Natural killer cell (primary cell): ENCODE measurements at regions not wholly inside any gene's neighbourhood (a gene's known extent, or its start where the extent isn't known, plus 50 kb on each side); places are given as distances from the start of the nearest gene placed in this dataset.

Source experiments
- ATAC-seq, 3 donors: fragments of 150-1000 bp in 2 of 3; fragments of 200-7000 bp in 1 of 3; cut with Tn5 transposase; 1 replicate in 1 of 3; 2 replicates in 2 of 3; pipeline ENCODE4 v1.10.0; 2021; ENCODE audit warnings: mild to moderate bottlenecking in 2 of 3, moderate library complexity in 2 of 3
- DNase-seq, 2 donors: peaks; one replicate each; pipeline versions ENCODE4 v3.0.0 to v3.0.0-alpha.2; 2013 to 2021; ENCODE audit warnings: mixed read lengths in 1 of 2
- H3K27ac ChIP-seq: one replicate; pipeline ENCODE4 v1.5.1; 2013; ENCODE audit warnings: mild to moderate bottlenecking, low read length
- H3K27me3 ChIP-seq: one replicate; pipeline ENCODE4 v1.6.1; 2013; ENCODE audit warnings: low read length; ENCODE audit not compliant: control insufficient read depth, insufficient read depth
- H3K36me3 ChIP-seq: one replicate; pipeline ENCODE4 v1.6.1; 2013; ENCODE audit warnings: low read length; ENCODE audit not compliant: control insufficient read depth, insufficient read depth
- H3K4me1 ChIP-seq: one replicate; pipeline ENCODE4 v1.6.1; 2013; ENCODE audit warnings: low read length; ENCODE audit not compliant: control insufficient read depth, insufficient read depth
- H3K4me3 ChIP-seq: one replicate; pipeline ENCODE4 v1.5.1; 2013; ENCODE audit warnings: low read length
- H3K9me3 ChIP-seq: one replicate; pipeline ENCODE4 v1.6.1; 2013; ENCODE audit warnings: low read length; ENCODE audit not compliant: control insufficient read depth, insufficient read depth
- H3K27ac Mint-ChIP-seq, 2 donors: one replicate each; pipeline ENCODE4 v1.8.0; 2022; ENCODE audit warnings: mild to moderate bottlenecking in 2 of 2, mixed read lengths in 2 of 2, moderate library complexity in 1 of 2
- H3K27me3 Mint-ChIP-seq, 2 donors: one replicate each; pipeline ENCODE4 v1.8.0; 2022; ENCODE audit warnings: low read depth in 2 of 2, mixed read lengths in 2 of 2
- H3K36me3 Mint-ChIP-seq: one replicate; pipeline ENCODE4 v1.8.0; 2022; ENCODE audit warnings: mixed read lengths
- H3K4me1 Mint-ChIP-seq, 2 donors: one replicate each; pipeline ENCODE4 v1.8.0; 2022; ENCODE audit warnings: mixed read lengths in 2 of 2
- H3K4me3 Mint-ChIP-seq: one replicate; pipeline ENCODE4 v1.8.0; 2022; ENCODE audit warnings: mild to moderate bottlenecking, moderate library complexity, mixed read lengths
- H3K9me3 Mint-ChIP-seq, 2 donors: one replicate each; pipeline ENCODE4 v1.8.0; 2022; ENCODE audit warnings: mixed read lengths in 2 of 2
- CTCF ChIP-seq: fragments of 200-600 bp; IDR thresholded peaks from one replicate; pipeline ENCODE4 v1.8.0; 2022; ENCODE audit warnings: antibody characterized with exemption
- WGBS: methylation state at CpG from one replicate; pipeline ENCODE4 v1.1.7; 2013; ENCODE audit warnings: missing lambda C conversion rate; ENCODE audit not compliant: insufficient coverage; 5-methylcytosine and 5-hydroxymethylcytosine counted together
- intact Hi-C: fragments of 100-400 bp; cut with micrococcal nuclease; formaldehyde crosslinking; loops from one replicate; pipeline ENCODE4 v1.14.2; 2022

- no peaks in the 10 kb centered on the region for H3K36me3 ChIP-seq
- peaks cover 15% of the 10 kb centered on the region for H3K4me1 ChIP-seq
- no peaks in the 10 kb centered on the region for H3K9me3 ChIP-seq
- Mint-ChIP-seq H3K9me3 (no peaks in the 10 kb centered on the region), H3K27ac (peak overlapping the region; percentile 85 to 89), H3K4me1 (peaks cover 38 to 59% of the 10 kb centered on the region in 2 donors), H3K36me3 (no peaks in the 10 kb centered on the region), H3K4me3 (peak overlapping the region; percentile 89), H3K27me3 (peaks cover 4 to 9% of the 10 kb centered on the region in 2 donors)
- DNase-seq (peak in 1 of 2 donors; percentile 19), ATAC-seq (peak in 2 of 3 donors; percentile 0 to 3)
- intact Hi-C loops = loop anchor here (1.0 to 10.0 kb wide), 3 partner anchors 144 to 1376 kb away; partner anchors contain the start of genes IFRD1, IMMP2L and TMEM168
- H3K27ac ChIP-seq = peak overlapping the region; percentile 17
- peaks cover 5% of the 10 kb centered on the region for H3K27me3 ChIP-seq
- no peak for TF ChIP-seq CTCF
- 3% methylated on average over 24 of the region's 26 CpGs for WGBS
- H3K4me3 ChIP-seq = peak overlapping the region; percentile 63
Observed at GRCh38 chr7:112938863-112939573, 147.6 kb downstream of the GPR85 start.

DNA sequence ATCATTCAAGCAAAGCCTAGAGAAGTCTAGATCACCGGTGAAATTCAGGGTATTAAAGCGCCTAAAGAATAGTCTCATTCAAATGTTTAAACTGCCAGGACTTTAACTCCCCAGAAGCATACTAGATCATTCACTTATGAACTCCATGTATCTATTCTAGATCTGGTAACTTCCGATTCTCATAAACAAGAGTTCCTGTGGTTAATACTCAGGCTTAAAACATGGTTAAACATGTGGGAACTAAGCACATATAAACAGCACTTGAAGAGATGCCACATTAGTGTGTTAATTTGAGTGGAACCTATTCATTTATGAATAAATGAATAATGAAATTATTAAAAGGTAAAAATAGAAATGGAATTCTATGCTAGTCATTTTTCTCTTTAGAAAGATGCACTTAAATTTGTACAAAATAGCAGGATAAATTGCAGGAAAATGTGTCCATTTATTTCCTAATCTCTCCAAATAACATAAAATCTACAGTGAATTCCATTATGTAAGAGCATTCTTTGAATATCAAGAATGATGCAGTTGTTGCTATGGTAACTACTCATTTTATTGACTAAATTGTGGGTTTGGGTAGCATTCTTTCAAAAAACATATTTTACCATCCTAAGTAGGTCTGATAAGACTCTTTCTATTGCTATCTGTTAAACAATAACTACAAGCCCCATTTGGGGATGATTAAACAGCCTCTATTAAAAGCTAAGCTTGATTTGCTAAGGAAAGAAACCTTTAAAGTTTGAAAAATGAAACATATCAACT is 147.6 kb upstream of the TMEM168 start:
- Histone ChIP-seq H3K27me3 (peaks cover 2% of the 10 kb centered on the region), H3K36me3 (no peaks in the 10 kb centered on the region), H3K4me1 (peaks cover 15% of the 10 kb centered on the region), H3K9me3 (no peaks in the 10 kb centered on the region), H3K4me3 (no peak overlapping the region), H3K27ac (no peak overlapping the region)
- intact Hi-C loops = loop anchor here (2.0 to 10.0 kb wide), 2 partner anchors 143 to 1375 kb away; partner anchors contain the start of genes IMMP2L and TMEM168
- no peak for ATAC-seq
- Mint-ChIP-seq H3K4me1 (peaks cover 38 to 61% of the 10 kb centered on the region in 2 donors), H3K27ac (no peak overlapping the region), H3K4me3 (peak overlapping the region; percentile 89), H3K27me3 (peaks cover 0 to 1% of the 10 kb centered on the region in 2 donors), H3K9me3 (no peaks in the 10 kb centered on the region), H3K36me3 (no peaks in the 10 kb centered on the region)
- TF ChIP-seq CTCF = no peak
- peak in 1 of 2 donors; percentile 31 for DNase-seq
- WGBS = 73% methylated on average over 3 of the region's 3 CpGs

GRCh38 chr7:112933598-112933997 is 143.4 kb upstream of the TMEM168 start:
- WGBS = 96% methylated on average over 3 of the region's 3 CpGs
- intact Hi-C loops = loop anchor here (10.0 kb wide), 1 partner anchor 139 kb away; the partner anchor contains the start of gene TMEM168

More at GRCh38 chr7:112933598-112933997, 143.4 kb upstream of the TMEM168 start:
- H3K27ac Mint-ChIP-seq = no peak overlapping the region
- ATAC-seq (no peak), DNase-seq (no peak)
- no peaks in the 10 kb centered on the region for H3K27me3 Mint-ChIP-seq
- no peaks in the 10 kb centered on the region for H3K9me3 ChIP-seq
- no peaks in the 10 kb centered on the region for H3K36me3 Mint-ChIP-seq
- H3K4me3 Mint-ChIP-seq = no peak overlapping the region
- H3K4me1 ChIP-seq = peaks cover 1% of the 10 kb centered on the region
- H3K4me3 ChIP-seq = no peak overlapping the region
- no peak overlapping the region for H3K27ac ChIP-seq
- no peaks in the 10 kb centered on the region for H3K9me3 Mint-ChIP-seq
- TF ChIP-seq CTCF = no peak
- no peaks in the 10 kb centered on the region for H3K36me3 ChIP-seq
- peaks cover 34 to 55% of the 10 kb centered on the region in 2 donors for H3K4me1 Mint-ChIP-seq
- no peaks in the 10 kb centered on the region for H3K27me3 ChIP-seq
